Stimulated activated CD4-positive, alpha-beta T cell treated with anti-CD3 and anti-CD28 coated beads, TNF-alpha, amount 100 ng/mL, for 1 hour (primary cell): ENCODE measurements at regions not wholly inside any gene's neighbourhood (a gene's known extent, or its start where the extent isn't known, plus 50 kb on each side); places are given as distances from the start of the nearest gene placed in this dataset.
"Not testable (repeated sequence)": the region's sequence is repeated elsewhere in the genome, so short reads cannot be mapped to it uniquely, and the experiment has no call there.

ENCODE experiments used
- DNase-seq, 3 donors: peaks; one replicate each; pipeline ENCODE4 v3.0.0-alpha.2; 2020; ENCODE audit warnings: low read depth in 3 of 3, low spot score in 1 of 3

GRCh38 chr5:57002959-57003485 lies 51.1 kb upstream of the MIER3 start:
- DNase-seq: no peak

GRCh38 chr5:57003566-57003965 lies 51.6 kb upstream of the MIER3 start:
- not testable (repeated sequence) for DNase-seq

- DNase-seq: no peak
Observed at GRCh38 chr5:57004800-57005199, 52.9 kb upstream of the MIER3 start.

GRCh38 chr5:57007344-57007743 lies 55.4 kb upstream of the MIER3 start:
- no peak for DNase-seq

- DNase-seq: no peak
Observed at GRCh38 chr5:57009811-57010210, 57.9 kb upstream of the MIER3 start.

GRCh38 chr5:57010786-57011185 lies 58.9 kb upstream of the MIER3 start:
- no peak for DNase-seq

- DNase-seq: no peak
Observed at GRCh38 chr5:57012511-57012910, 60.6 kb upstream of the MIER3 start.

GRCh38 chr5:57025961-57026360 lies 74.0 kb upstream of the MIER3 start:
- DNase-seq: no peak

- DNase-seq: no peak
Observed at GRCh38 chr5:57028161-57028560, 76.2 kb upstream of the MIER3 start.

- no peak for DNase-seq
Observed at GRCh38 chr5:57032151-57032551, 80.2 kb upstream of the MIER3 start.

GRCh38 chr5:57033103-57033502 lies 81.2 kb upstream of the MIER3 start:
- no peak for DNase-seq

- no peak for DNase-seq
Observed at GRCh38 chr5:57033503-57033902, 81.6 kb upstream of the MIER3 start.

GRCh38 chr5:57034201-57034916 lies 82.4 kb upstream of the MIER3 start:
- no peak for DNase-seq

- DNase-seq: no peak
Observed at GRCh38 chr5:57035955-57036354, 84.0 kb upstream of the MIER3 start.

GRCh38 chr5:57036761-57037160 lies 84.8 kb upstream of the MIER3 start:
- DNase-seq: no peak

GRCh38 chr5:57037355-57037754 lies 85.4 kb upstream of the MIER3 start:
- no peak for DNase-seq

GRCh38 chr5:57041570-57041969 lies 89.6 kb upstream of the MIER3 start:
- DNase-seq: no peak

GRCh38 chr5:57042524-57042931 lies 90.6 kb upstream of the MIER3 start:
- DNase-seq: no peak

GRCh38 chr5:57054135-57054534 lies 102.2 kb upstream of the MIER3 start:
- no peak for DNase-seq

- no peak for DNase-seq
Observed at GRCh38 chr5:57054671-57055070, 102.7 kb upstream of the MIER3 start.

GRCh38 chr5:57055731-57056130 lies 103.8 kb upstream of the MIER3 start:
- DNase-seq: no peak

- no peak for DNase-seq
Observed at GRCh38 chr5:57063773-57064172, 110.1 kb upstream of the GPBP1 start.

GRCh38 chr5:57066924-57067596 lies 106.8 kb upstream of the GPBP1 start:
- no peak for DNase-seq
